GM18508 (cell line): ENCODE measurements at regions not wholly inside any gene's neighbourhood (a gene's known extent, or its start where the extent isn't known, plus 50 kb on each side); places are given as distances from the start of the nearest gene placed in this dataset.

ENCODE experiments used
- ATAC-seq: cut with Tn5 transposase; IDR thresholded peaks from one replicate; pipeline ENCODE4 v1.9.1; 2021; ENCODE audit warnings: moderate number of reproducible peaks; ENCODE audit not compliant: insufficient read depth, unreplicated experiment

DNA sequence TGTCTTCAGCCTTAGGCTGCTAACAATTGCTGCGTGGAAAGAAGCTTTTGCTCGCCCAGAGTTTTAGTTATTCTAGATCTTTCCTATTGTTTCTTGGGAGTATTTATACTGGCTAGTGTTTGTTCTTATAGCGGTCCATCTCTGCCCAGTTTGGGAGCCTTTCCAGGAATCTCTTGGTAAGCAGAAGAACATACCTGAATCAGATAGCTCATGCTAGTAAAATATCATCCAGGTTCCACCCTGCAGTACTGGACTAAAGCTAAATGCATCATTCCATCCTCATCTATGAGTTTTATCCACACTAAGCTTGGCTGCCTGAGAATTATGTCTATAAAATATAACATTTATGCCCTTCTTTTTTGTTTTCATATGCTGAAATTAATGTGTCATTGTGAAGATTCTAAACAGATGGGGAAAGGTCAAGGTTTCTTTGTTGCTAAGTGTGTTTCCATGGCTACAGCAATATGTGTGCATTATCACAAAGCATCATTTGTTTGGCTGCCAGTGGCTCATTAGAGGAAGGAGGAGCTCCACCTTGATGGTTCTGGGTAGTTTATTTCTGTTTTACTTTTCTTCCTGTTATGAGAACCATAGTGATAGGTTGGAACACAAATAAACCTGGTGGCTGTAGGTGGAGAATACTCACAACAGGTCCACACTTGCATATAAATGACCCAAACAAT lies 182.8 kb downstream of the PIK3C3 start:
- ATAC-seq: no peak

GRCh38 chr18:42141439-42141838 lies 186.4 kb downstream of the PIK3C3 start:
- ATAC-seq: no peak

DNA sequence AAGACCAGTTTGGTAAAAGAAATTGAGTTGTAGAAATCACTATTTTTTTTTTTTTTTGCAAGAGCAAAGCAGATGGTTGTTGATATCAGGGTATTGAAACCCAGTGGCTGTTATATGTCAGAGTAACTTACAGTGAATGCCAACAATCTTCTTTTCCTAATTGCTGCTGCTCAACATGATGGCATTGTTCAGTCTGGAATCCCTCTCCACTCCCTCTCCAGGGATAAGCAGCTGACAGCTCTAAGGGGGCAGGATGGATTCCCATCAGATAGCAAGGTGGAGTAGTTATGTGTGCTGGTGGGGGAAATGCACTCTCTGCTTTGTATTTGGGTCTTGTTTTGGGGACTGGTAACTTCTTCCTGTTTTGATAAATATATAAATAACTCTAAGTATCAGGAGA lies 200.0 kb downstream of the PIK3C3 start:
- ATAC-seq: no peak

DNA sequence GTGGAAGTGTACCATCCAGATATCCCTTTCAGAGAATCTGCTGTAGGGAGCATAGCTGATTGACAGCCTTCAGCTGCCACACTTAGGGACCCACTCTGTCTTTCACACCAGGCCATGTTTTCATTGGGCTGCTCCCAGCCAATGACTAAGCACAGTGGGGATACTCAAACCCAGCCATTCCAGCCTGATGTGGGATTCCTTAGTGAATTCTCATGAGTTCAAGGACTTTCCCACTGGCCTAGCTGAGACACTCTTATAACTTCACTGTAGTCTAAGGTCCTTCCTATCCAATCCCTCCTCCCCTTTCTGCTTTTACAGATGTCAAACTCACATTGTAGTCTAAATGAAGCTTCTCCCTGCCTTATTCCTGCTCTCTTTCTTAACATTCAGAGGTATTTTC lies 201.2 kb downstream of the PIK3C3 start:
- ATAC-seq: no peak

GRCh38 chr18:42157420-42157819 lies 202.4 kb downstream of the PIK3C3 start:
- no peak for ATAC-seq

GRCh38 chr18:42157878-42158277 lies 202.8 kb downstream of the PIK3C3 start:
- no peak for ATAC-seq

GRCh38 chr18:42159146-42159545 lies 204.1 kb downstream of the PIK3C3 start:
- no peak for ATAC-seq

DNA sequence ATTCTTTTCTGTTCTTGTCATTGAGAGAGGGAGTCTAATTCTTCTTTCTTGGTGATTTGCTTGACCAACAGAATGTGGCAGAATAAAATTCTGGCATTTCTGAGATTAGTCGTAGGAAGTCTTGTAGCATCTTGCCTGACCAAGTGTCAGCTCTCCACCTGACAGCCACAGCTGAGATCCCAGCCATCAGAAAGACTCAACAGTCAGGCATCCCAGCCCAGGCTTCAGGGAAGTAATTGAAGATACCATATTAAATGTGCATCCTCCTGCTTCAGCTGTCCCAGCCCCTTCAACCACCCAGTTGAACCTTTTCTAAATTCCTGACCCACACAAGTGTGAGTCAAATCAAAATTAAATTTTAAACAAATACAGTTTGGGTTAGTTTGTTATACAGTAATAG lies 208.3 kb downstream of the PIK3C3 start:
- no peak for ATAC-seq

DNA sequence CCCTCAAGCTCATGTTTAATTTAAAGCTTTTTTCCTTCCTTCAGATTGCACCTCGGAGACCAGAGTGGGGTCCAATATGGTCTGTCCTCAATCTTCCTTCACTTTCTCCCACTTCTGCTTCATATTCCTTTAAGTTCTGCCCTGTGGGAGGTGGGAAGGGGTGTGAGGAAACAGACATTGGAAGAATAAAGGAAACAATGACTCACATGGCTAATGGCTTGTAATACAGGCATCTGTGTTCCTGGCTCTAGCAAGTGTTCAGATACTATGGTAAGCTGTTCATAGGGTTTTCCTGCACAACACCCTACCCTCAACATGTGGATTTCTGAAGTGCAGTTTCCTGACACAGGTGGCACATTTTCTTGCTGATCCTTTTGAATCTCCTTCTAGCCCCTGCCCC lies 209.5 kb downstream of the PIK3C3 start:
- no peak for ATAC-seq

DNA sequence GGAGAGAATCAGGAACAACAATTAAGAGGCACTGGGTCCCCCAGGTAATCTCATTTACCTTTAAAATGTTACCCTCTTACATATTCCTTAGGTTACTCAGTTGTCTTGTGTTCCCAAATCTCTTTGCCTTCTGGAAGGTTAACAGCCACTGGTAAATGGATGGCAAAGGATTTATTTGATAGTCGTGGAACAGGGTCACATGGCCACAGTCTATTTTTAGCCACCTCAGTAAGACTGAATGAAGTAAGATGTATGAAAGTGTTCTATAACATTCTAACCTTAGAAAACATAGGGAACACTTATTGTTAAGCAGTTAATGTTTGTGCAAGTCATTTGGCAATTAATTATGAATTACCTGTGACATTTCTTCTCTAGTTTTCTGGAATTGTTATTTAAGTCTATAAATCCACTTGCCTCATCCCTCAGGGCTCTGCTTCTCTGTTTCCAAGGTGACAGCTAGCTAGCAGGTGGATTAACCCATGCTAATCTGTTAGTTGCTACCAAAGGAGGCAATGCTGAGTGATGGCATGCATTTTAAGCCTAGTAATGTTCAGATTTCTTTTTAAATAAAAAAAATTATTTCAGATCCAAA lies 211.0 kb downstream of the PIK3C3 start:
- no peak for ATAC-seq

DNA sequence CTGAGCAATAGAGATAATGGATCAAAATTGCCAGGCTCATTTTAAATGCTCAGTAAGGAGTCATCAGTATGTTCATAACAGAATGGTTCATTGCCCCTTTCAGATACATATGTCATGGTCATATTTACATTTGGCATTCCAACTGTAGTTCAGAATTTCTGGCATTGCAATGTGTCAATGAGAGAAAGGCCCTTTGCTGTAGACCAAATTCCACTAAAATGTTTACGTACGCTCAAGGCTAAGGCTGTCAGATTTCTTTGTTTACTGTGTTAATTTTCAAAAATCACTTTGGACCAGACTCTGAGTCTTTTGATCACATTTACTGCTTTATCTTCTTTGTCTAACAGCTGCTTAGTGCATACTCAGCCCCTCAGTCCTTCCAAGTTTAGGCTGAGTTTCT lies 213.5 kb downstream of the PIK3C3 start:
- ATAC-seq: no peak

GRCh38 chr18:42168907-42169306 lies 213.9 kb downstream of the PIK3C3 start:
- no peak for ATAC-seq

DNA sequence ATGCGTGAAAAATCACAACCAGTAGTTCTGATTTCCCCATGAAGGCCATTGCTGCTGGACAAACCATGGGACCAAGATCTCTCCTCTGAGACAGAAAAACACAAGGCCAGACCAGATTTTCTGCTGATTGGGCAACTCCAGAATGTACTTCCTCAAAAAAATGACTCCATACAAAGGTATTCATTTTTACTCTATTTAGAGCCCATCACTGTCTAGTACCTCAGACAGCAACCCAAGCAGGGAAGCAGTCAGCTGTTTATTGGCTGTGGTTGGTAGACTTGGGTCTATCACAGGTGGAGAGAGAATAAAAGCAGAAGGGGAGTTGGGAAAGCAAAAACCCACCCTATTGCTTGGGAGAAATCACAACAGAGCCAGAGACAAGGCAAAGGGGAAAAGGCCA lies 219.9 kb downstream of the PIK3C3 start:
- ATAC-seq: no peak

GRCh38 chr18:42176599-42176998 lies 221.6 kb downstream of the PIK3C3 start:
- ATAC-seq: no peak

- ATAC-seq: no peak
These were observed 222.4 kb downstream of the PIK3C3 start for GRCh38 chr18:42177390-42177789.

GRCh38 chr18:42178376-42179080 lies 223.5 kb downstream of the PIK3C3 start:
- no peak for ATAC-seq

- no peak for ATAC-seq
These were observed 224.6 kb downstream of the PIK3C3 start for GRCh38 chr18:42179542-42180121.

DNA sequence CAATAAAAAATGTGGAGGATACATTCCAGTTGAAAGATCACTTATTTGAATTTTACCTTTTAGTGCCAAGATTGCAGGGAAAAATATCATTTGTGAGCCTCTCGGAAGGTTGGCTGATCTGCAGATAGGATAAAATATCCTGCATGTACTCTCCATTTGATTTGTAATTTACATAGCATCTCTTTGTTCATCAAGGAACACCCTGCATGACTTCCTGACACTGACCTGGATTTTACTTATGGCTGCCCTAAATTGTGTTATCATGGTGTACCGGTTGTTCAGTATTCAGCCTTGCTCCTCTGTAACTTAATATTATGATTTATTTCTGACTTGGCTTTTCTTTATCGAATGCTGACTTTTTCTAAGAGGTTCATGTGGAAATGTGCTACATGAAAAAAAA lies 226.4 kb downstream of the PIK3C3 start:
- no peak for ATAC-seq

DNA sequence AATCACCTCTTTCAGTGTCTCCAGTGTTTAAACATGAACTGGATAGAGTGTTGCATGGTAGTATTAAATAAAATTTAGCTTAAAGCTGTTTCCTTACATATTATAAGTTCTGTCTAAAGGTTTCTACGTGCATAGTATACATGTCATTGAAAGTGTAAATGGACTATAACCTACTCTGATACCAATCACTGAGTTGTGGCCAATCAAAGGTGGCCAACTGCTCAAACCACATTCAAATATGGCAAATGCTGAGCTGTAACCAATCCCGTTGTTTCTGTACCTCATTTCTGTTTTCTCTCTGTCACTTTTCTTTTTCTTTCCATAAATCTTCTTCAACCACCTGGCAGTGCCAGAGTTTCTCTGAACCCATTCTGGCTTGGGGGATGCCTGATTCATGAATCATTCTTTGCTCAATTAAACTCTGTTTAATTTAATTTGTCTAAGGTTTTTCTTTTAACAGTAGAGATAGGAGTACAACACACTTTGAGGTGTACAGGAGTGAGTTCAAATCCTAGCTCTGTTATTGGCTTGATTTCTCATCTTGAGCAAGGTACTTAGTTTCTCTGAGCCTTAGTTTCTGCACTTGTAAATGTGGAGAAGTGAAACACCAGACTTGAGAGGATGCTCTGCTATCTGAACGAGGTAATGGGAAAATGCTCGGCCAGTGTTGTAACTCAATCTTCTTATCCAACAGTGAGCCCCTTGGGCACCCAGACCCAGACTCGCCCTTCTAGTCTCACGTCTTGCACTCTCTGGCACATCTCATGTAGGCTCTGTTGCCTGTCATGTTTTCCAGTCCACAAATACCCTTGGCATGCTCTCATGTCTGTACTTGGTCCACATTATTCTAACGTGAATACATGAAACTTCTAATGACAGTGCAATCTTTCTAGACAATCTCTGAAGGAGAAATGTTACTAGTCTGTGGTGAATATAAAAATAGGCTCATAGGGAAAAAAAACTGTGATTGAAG lies 228.0 kb downstream of the PIK3C3 start:
- ATAC-seq: no peak

DNA sequence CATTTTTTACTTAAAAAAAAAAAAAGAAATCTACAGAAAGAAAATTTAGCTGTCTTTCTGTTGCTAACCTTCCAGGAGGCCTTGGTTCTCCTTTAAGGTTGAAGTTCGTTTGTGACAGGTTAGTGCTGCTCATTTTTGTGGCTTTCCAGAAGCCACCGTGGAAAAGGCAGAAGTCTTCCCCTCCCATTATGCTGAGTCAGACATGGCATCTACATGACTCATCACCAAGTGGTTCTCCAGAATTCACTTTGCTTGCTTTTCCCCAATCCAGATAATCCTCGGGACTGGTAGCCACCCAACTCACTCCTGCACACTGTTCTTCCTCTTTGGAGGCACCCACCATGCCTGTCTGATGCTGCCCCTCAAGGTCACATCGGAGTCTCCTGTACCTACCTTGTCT lies 228.7 kb downstream of the PIK3C3 start:
- no peak for ATAC-seq
